ENCODE measurements at regions not wholly inside any gene's neighbourhood (a gene's known extent, or its start where the extent isn't known, plus 50 kb on each side); places are given as distances from the start of the nearest gene placed in this dataset.

DNA sequence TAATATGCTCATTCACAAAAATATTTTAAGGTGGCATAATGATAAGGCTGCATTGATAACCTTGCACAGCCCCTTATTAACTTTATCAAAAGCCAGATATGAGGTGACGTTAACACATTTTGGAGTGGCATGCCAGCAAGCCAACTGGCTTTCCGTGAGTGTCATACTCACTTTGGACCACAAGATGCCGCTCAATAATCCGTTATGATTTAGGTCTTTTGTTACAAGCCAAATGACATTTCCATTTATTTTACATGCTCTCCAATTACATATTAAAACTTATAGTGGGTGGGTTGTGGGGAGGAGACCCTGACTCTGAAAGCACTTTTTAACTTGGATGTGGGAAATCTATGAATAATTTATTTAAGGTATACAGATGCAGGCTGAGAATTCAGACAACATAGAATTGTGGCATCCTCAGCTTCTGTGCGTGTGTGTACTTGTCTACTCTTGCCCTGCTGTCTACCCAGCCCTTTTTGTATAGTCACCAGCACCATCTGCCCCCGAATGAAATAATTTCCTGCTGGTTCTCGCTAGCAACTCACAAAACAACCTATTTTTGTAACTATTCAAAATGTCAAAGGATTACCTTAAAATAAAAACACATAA, 305.1 kb downstream of the PSAT1 start:
- no peak for TF ChIP-seq GATA2 (IDR thresholded peaks at IDR 0.05; ENCODE audit: low read depth, low read length)
- TF ChIP-seq GATA3 (IDR thresholded peaks at IDR 0.05; ENCODE audit: low read depth, low read length): no peak

All from SH-SY5Y (cell line).